Left hindlimb (tissue), 1 donor: ENCODE measurements at regions not wholly inside any gene's neighbourhood (a gene's known extent, or its start where the extent isn't known, plus 50 kb on each side); places are given as distances from the start of the nearest gene placed in this dataset.
"Not testable (repeated sequence)": the region's sequence is repeated elsewhere in the genome, so short reads cannot be mapped to it uniquely, and the experiment has no call there.

ENCODE experiments used
- DNase-seq: peaks from one replicate; pipeline ENCODE4 v3.0.0-alpha.2; 2018

DNA sequence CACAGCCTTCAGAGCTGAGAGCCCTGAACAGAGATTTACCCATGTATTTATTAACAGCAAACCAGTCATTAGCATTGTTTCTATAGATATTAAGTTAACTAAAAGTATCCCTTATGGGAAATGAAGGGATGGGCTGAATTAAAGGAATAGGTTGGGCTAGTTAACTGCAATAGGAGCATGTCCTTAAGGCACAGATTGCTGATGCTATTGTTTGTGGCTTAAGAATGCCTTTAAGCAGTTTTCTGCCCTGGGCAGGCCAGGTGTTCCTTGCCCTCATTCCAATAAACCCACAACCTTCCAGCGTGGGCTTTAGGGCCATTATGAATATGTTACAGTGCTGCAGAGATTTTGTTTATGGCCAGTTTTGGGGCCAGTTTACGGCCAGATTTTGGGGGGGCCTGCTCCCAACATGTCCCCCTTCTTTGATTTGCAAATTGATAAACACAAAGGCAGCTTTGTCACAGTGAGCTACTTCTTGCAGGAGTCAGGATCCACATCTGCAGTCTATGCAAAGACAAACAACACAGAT lies 61.2 kb upstream of the FMNL2 start:
- DNase-seq, result not testable (repeated sequence)

DNA sequence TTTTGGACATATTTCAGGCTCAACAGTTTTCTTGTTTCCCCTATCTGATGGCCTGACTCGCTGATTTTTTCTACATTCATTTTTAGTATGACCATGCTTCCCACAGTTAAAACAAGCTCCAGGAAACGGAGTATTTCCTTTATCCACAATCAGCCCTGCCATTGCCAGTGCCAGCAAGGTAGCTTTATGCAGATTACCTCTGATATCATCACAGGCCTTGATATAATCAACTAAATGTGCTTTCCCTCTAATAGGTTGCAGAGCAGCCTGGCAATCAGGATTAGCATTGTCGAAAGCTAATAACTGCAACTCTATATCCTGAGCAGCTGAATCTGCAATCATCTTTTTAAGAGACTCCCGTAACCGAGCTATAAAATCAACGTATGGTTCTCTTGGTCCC lies 57.1 kb upstream of the FMNL2 start:
- not testable (repeated sequence) for DNase-seq

DNA sequence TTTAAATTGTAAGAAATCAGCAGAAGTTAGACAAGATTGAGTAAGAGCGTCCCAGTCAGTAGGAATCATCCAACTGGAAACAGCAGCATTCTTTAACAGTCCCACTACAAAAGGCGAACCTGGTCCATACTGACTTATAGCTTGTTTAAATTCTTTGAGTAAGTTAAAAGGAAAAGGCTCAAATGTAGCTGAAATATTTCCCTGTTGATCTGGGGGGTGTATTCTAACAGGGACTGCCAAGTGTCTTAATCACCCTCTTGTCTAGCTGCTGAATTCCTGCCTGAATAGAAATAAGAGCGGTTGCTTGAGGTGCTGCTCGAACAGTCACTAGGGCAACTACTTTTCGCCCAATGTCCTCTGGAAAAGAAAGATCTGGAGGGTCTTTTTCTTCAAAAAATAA lies 56.4 kb upstream of the FMNL2 start:
- no peak for DNase-seq

DNA sequence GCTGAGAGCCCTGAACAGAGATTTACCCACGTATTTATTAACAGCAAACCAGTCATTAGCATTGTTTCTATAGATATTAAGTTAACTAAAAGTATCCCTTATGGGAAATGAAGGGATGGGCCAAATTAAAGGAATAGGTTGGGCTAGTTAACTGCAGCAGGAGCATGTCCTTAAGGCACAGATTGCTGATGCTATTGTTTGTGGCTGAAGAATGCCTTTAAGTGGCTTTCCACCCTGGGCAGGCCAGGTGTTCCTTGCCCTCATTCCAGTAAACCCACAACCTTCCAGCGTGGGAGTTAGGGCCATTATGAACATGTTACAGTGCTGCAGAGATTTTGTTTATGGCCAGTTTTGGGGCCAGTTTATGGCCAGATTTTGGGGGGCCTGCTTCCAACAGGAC lies 55.6 kb upstream of the FMNL2 start:
- not testable (repeated sequence) for DNase-seq

DNA sequence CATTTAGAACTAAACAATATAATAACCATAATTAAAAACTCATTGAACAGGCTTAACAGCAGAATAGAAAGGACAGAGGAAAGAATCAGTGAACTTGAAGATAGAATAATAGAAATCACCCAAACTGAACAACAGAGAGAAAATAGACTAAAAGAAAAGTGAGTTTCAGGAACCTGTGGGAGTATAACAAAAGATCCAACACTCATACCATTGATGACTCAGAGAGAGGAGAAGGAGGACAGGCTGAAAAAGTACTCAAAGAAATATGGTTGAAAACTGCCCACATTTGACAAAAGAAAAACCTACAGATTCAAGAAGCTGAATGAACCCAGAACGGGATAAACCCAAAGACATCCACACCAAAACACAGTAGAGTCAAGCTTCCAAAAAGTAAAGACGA lies 54.2 kb upstream of the FMNL2 start:
- DNase-seq, result no peak

DNA sequence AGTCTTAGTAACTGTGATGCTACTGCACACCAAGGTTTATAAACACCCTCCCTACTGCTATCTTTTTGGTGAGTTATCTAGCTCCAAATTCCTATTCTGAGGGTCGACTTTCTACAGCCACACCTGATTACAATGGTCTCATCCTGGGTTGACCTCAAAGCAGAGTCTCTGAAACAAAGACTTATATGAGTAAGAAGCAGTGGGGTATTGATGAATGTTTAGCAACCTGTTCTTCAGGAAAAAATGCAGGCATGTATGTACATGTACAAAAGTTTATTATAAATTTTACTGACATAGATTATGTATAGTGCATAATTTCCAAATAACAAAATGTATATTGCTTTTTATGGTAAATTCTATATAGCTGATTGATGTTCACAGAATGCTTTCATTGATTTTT lies 51.6 kb upstream of the FMNL2 start:
- DNase-seq, result no peak

DNA sequence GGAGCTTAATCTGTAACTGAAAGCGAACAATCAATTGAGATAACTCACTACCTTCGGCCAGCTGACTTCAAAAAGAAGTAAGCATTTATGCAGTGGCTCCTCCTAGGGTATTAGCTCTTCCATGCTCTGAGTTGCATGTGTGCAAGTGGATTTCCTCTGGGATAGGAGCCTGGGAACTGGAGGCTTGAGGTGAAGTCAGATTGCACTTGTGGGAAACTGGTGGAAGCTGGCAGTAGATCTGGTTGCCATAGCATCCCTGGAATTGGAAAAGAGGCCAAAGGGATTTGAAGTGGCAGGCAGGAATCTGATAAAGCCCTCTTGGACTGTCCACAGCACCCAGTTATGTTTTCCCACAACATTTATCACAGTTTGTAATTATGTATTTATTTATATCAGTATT lies 50.6 kb upstream of the FMNL2 start:
- DNase-seq, result no peak
